ACC112 (cell line): ENCODE measurements at regions not wholly inside any gene's neighbourhood (a gene's known extent, or its start where the extent isn't known, plus 50 kb on each side); places are given as distances from the start of the nearest gene placed in this dataset.

Experiments
- H2AFZ ChIP-seq: fragments of 200-600 bp; sonication (generic); one replicate; pipeline ENCODE4 v1.6.0; 2017; ENCODE audit warnings: antibody characterized with exemption, low read length; ENCODE audit not compliant: unreplicated experiment
- H3K27ac ChIP-seq: fragments of 200-600 bp; sonication (generic); 2 replicates; pipeline ENCODE4 v1.5.1; 2014; ENCODE audit warnings: low read depth, mild to moderate bottlenecking, antibody characterized with exemption, low read length, moderate library complexity
- H3K27me3 ChIP-seq: fragments of 200-600 bp; sonication (generic); 2 replicates; pipeline ENCODE4 v1.6.1; 2014; ENCODE audit warnings: mild to moderate bottlenecking, antibody characterized with exemption, low read length, moderate library complexity, mixed read lengths; ENCODE audit not compliant: insufficient read depth
- H3K36me3 ChIP-seq: fragments of 200-600 bp; sonication (generic); 2 replicates; pipeline ENCODE4 v1.6.1; 2016; ENCODE audit warnings: mild to moderate bottlenecking, antibody characterized with exemption, low read length, moderate library complexity, mixed read lengths; ENCODE audit not compliant: insufficient read depth
- H3K4me1 ChIP-seq: fragments of 200-600 bp; sonication (generic); one replicate; pipeline ENCODE4 v1.6.1; 2016; ENCODE audit warnings: low read length, mixed read lengths; ENCODE audit not compliant: insufficient read depth, unreplicated experiment, control insufficient read depth
- H3K4me3 ChIP-seq: fragments of 200-600 bp; sonication (generic); 2 replicates; pipeline ENCODE4 v1.5.1; 2014; ENCODE audit warnings: mild to moderate bottlenecking, low read depth, low read length
- H3K79me2 ChIP-seq: fragments of 200-600 bp; sonication (generic); one replicate; pipeline ENCODE4 v1.6.0; 2016; ENCODE audit warnings: low read length; ENCODE audit not compliant: control insufficient read depth, unreplicated experiment, insufficient read depth

DNA sequence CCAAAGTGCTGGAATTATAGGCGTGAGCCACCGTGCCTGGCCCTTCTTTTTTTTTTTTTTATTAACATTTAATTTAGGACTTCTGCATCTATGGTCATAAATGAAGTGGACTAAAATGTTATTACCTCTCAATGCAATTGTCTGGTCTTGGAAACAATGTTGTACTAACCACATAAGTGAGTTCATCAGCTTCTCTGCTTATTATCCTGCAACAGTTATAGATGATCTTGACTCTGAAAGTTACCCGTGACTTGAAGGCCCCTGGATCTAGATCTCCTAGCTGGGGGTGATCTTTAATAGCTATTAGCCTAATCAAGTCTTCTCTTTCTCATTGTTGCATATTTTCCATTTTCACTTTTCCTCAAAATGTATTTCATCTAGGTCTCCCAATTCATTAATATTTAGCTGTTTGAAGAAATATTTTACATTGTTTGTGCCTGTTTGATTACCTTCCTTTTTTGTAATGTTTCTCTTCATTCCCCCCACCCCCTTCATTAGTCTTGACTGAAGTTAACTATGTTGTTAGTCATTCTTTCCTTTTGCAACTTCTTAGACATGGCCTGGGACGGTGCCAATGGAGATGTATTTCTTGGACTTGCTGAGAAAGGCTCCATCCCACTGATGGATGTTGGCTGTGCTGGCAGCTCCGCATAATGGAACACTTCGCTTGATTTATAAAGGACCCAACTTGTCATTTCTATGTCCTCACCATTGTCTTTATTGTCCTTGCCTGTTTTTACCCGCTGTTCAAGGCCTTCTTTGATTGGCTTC, 141.6 kb upstream of the RIOK3 start:
- no peak overlapping the region for H2AFZ ChIP-seq

DNA sequence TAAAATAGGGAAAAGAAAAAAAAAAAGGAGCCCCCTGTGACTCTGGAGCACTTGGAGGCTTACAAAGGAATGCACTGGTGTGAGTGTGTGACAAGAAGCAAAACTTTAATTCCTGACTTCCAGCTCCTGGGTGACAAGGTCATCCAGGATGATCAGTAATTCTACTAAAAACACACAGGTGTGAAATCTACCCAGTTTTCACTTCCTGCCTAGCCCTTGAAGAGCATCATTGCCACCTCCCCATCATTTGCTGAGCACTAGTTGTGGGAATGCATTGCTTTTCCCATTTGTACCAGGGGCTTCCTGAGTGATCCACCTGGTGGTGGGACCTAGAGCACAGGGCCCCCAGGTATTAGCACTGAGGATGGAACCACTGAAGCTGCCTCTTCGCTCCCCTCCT, 139.7 kb upstream of the RIOK3 start:
- Histone ChIP-seq H2AFZ (no peak overlapping the region), H3K36me3 (no peaks in the 10 kb centered on the region), H3K4me3 (no peak overlapping the region), H3K27ac (no peak overlapping the region; the same call in 1 of the 2 replicates), H3K4me1 (peaks cover 47% of the 10 kb centered on the region), H3K27me3 (no peaks in the 10 kb centered on the region), H3K79me2 (no peaks in the 10 kb centered on the region)

More for the DNA sequence above, 141.6 kb upstream of the RIOK3 start:
- peaks cover 46% of the 10 kb centered on the region for H3K4me1 ChIP-seq
- no peaks in the 10 kb centered on the region for H3K27me3 ChIP-seq
- no peaks in the 10 kb centered on the region for H3K36me3 ChIP-seq
- no peaks in the 10 kb centered on the region for H3K79me2 ChIP-seq
- H3K4me3 ChIP-seq, result peak overlapping the region; percentile 44
- peak overlapping the region; percentile 94 for H3K27ac ChIP-seq

DNA sequence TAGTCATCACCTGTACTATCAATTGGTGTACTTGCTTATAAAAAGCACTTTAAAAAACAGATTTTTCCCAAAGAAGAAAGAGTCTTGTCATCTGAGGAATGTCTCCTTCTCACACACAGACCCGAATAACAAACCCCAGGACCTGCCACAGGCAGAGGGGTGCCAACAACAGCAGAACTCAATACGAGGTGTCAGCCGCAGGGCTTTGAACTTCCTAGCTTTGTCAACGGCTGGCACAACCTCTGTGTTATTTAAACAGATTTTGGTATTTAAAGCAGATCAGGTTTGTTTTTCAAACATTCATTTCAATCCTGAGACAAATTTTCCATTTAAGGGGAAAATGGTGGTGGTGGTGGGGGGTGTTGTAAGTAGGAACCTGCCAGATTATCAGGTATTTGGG, 138.4 kb upstream of the RIOK3 start:
- Histone ChIP-seq H3K4me1 (peaks cover 47% of the 10 kb centered on the region), H3K36me3 (no peaks in the 10 kb centered on the region), H3K4me3 (no peak overlapping the region), H3K27ac (no peak overlapping the region), H2AFZ (no peak overlapping the region), H3K79me2 (no peaks in the 10 kb centered on the region), H3K27me3 (no peaks in the 10 kb centered on the region)

DNA sequence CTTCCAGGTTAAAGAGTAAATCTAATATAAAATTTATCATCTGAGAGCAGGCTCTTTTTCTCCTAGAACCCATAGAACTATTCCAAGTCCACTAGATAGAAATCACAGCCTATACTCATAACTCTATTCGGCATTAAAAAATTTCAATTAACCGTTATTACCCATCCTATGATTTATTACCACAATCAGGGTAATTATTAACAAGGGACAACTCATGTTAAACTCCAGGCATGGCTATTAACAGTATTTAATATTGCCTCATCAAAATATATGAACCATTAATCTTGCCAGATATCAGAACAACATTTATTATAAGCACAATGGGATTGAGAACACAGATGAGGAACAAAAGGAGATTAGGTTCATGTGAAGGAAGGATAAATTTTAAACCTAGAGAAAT, 136.8 kb upstream of the RIOK3 start:
- H3K79me2 ChIP-seq, result no peaks in the 10 kb centered on the region
- H3K36me3 ChIP-seq, result no peaks in the 10 kb centered on the region
- H3K27ac ChIP-seq, result no peak overlapping the region
- H2AFZ ChIP-seq, result no peak overlapping the region
- H3K4me3 ChIP-seq, result no peak overlapping the region
- H3K27me3 ChIP-seq, result no peaks in the 10 kb centered on the region
- peaks cover 43% of the 10 kb centered on the region for H3K4me1 ChIP-seq

DNA sequence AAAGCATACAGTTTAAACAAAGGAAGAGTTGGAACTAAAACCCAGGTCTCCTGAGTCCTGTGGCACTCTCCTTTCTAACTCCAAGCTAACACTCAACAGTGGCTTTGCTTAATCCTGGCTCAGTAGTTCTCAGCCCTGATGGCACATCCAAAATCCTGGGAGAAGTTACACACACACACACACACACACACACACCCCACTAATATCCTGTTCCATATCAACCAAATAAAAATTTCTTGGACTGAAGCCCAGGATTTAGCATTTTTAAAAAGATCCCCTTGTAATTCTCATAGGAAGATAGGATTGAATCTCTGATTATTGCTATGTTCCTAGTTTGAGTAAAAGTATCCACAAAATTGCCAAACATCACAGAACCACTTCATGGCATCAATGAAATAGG, 136.1 kb upstream of the RIOK3 start:
- H3K4me1 ChIP-seq, result peaks cover 36% of the 10 kb centered on the region
- no peaks in the 10 kb centered on the region for H3K27me3 ChIP-seq
- H3K4me3 ChIP-seq, result no peak overlapping the region
- H2AFZ ChIP-seq, result no peak overlapping the region
- no peak overlapping the region for H3K27ac ChIP-seq
- H3K79me2 ChIP-seq, result no peaks in the 10 kb centered on the region
- no peaks in the 10 kb centered on the region for H3K36me3 ChIP-seq

DNA sequence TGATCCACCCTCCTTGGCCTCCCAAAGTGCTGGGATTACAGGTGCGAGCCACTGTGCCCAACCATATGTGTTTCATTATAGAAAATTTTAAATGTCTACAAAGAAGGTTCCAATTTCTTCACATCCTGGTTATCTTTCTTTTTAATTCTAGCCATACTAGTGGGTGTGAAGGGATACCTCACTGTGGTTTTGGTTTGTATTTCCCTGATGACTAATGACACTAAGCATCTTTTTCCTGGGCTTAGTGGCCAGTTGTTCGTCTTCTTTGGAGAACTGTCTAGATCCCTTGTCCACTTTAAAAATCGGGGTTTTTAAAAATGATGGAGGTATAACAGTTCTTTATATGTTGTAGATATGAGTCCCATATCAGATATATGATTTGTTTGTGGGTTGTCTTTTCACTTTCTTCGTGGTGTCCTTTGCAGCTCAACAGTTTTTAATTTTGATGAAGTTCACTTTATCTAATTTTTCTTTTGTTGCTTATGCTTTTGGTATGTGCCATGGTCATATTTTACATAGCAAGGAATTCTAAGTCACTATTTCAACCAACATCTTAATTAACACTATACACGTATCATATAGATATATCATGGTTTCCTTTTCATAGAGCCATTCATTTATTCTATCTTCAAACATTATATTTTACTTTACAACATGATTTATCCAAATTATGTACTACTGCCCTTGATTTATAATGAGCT, 135.0 kb upstream of the RIOK3 start:
- Histone ChIP-seq H3K36me3 (no peaks in the 10 kb centered on the region), H3K27me3 (no peaks in the 10 kb centered on the region), H3K27ac (peak overlapping the region; percentile 14; the same call in 1 of the 2 replicates), H3K4me1 (peaks cover 25% of the 10 kb centered on the region), H3K79me2 (no peaks in the 10 kb centered on the region), H2AFZ (peak overlapping the region; percentile 2), H3K4me3 (no peak overlapping the region)

DNA sequence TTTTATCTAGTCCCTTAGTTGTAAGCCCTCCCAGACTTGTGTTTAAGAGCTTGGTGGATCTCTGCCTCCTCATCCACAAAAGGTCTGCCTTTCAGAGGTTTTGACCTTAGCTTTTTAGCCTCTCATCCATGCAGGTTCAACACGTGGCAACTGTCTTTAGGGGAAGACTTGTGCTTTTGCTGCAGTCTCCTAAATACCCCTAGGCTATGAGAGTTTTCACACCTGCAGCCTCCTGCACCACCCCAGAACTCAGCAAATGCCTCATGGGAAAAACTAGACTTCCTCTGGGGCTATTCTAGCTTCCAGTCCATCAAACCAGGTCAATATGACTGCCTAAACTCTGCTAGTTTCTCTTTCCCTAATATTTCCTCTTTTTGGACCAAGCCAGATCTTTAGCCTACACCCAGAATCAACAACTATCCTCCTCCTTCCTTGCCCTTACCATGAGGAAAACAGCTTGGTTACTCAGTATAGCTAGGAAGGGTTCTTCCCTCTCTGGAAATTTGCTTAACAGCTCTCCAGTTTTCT, 132.3 kb upstream of the RIOK3 start:
- H3K4me1 ChIP-seq, result peaks cover 20% of the 10 kb centered on the region

DNA sequence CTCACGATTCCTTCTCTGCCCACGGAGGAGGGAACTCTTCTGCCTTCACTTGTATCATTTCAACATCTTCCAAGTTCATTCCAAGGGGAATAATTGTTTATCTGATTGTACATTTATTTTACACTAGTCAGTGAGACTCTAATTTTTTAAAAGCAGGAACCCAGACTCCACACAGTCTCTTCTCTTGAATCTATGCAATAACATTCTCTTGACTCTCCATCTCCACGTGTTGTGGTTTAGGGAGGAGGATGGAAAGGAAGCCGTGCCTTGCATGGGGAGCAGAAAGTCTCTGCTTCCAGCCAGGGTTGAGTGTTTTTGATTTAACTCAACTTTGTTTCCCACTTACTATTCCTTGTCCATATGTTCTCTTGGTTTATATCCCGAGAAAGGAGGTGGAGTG, 131.1 kb upstream of the RIOK3 start:
- Histone ChIP-seq H3K4me1 (peaks cover 14% of the 10 kb centered on the region), H3K36me3 (no peaks in the 10 kb centered on the region), H2AFZ (no peak overlapping the region), H3K4me3 (no peak overlapping the region), H3K27me3 (no peaks in the 10 kb centered on the region), H3K27ac (no peak overlapping the region), H3K79me2 (no peaks in the 10 kb centered on the region)

More for the DNA sequence above, 132.3 kb upstream of the RIOK3 start:
- Histone ChIP-seq H3K27me3 (no peaks in the 10 kb centered on the region), H3K79me2 (no peaks in the 10 kb centered on the region), H2AFZ (no peak overlapping the region), H3K4me3 (no peak overlapping the region), H3K27ac (no peak overlapping the region), H3K36me3 (no peaks in the 10 kb centered on the region)

DNA sequence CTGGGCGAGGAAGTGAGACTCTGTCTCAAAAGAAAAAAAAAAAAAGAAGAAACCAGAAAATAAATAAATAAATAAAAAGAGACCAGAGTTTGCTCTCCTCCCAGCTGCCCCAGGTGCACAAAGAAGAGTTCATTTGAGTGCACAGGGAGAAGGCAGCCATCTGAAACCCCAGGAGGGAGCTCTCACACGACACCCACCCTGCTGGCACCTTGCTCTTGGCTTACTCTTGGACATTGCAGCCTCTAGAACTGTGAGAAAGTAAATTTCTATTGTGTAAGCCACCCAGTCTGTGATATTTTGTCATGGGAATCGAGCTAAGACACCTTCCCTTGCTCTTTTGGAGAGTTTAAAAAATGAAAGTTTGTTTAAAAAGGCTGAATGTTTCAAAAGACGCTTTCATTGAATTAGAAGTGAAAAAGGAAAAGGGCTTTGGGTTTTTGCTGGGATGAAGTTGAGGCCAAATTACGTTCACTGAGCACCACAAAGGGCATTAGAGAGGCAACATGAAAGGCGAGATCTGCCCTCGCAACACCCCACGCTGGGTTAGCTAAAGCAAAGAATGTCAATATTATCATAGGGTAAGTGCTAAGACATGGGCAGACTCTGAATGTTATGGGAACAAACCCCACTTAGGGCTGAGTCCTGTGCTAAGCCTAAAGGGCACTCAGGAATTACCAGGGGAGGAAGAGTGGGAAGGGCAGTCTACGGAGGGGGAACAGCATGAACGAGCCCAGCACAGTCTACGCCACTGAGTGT, 128.9 kb upstream of the RIOK3 start:
- Histone ChIP-seq H3K79me2 (no peaks in the 10 kb centered on the region), H3K27ac (no peak overlapping the region), H3K36me3 (no peaks in the 10 kb centered on the region)

DNA sequence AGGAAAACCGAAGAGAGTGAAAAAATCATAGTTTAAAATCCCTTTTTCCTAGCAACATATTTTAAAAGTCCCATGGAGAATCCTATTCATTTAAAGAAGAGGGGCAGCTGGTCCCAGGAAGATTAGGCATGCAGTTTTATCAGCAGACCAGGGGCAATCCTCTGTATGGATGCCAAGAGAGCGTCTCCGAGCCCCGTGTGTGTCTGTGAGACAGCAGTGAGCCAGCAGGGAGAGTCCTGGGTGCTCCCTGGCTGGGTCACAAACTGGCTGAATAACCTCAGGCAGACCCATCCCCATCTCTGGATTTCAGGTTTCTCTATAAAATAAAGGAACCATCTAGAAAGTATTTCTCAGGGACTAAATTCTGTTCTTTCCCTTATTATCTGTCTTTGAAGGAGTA, 128.2 kb upstream of the RIOK3 start:
- Histone ChIP-seq H3K27ac (no peak overlapping the region), H2AFZ (no peak overlapping the region), H3K36me3 (no peaks in the 10 kb centered on the region), H3K4me1 (no peaks in the 10 kb centered on the region), H3K27me3 (no peaks in the 10 kb centered on the region), H3K79me2 (no peaks in the 10 kb centered on the region), H3K4me3 (no peak overlapping the region)

More for the DNA sequence above, 128.9 kb upstream of the RIOK3 start:
- Histone ChIP-seq H3K4me3 (no peak overlapping the region), H3K4me1 (no peaks in the 10 kb centered on the region), H3K27me3 (no peaks in the 10 kb centered on the region), H2AFZ (no peak overlapping the region)
